ENCODE measurements at regions not wholly inside any gene's neighbourhood (a gene's known extent, or its start where the extent isn't known, plus 50 kb on each side); places are given as distances from the start of the nearest gene placed in this dataset.

- DNase-seq (ENCODE audit: low read depth), result peak; percentile 56
Observed at GRCh38 chr5:124317451-124317850, 429.0 kb downstream of the ZNF608 start.

- DNase-seq (ENCODE audit: low read depth), result peak; percentile 9
Observed at GRCh38 chr5:124315741-124316415, 430.6 kb downstream of the ZNF608 start.

- peak; percentile 30 for DNase-seq (ENCODE audit: low read depth)
Observed at GRCh38 chr5:124310453-124310852, 436.0 kb downstream of the ZNF608 start.

GRCh38 chr5:124309241-124309980, 437.0 kb downstream of the ZNF608 start:
- DNase-seq (ENCODE audit: low read depth), result no peak

- no peak for DNase-seq (ENCODE audit: low read depth)
Observed at GRCh38 chr5:124303366-124303765, 443.1 kb downstream of the ZNF608 start.

GRCh38 chr5:124302533-124302932, 443.9 kb downstream of the ZNF608 start:
- DNase-seq (ENCODE audit: low read depth), result no peak

- peak; percentile 37 for DNase-seq (ENCODE audit: low read depth)
Observed at GRCh38 chr5:124301850-124302249, 444.6 kb downstream of the ZNF608 start.

- DNase-seq (ENCODE audit: low read depth), result no peak
Observed at GRCh38 chr5:124300815-124301621, 445.4 kb downstream of the ZNF608 start.

GRCh38 chr5:124297826-124298225, 448.6 kb downstream of the ZNF608 start:
- no peak for DNase-seq (ENCODE audit: low read depth)

- no peak for DNase-seq (ENCODE audit: low read depth)
Observed at GRCh38 chr5:124292322-124292855, 454.1 kb downstream of the ZNF608 start.

- DNase-seq (ENCODE audit: low read depth), result no peak
Observed at GRCh38 chr5:124289641-124290311, 456.7 kb downstream of the ZNF608 start.

GRCh38 chr5:124289130-124289529, 457.3 kb downstream of the ZNF608 start:
- no peak for DNase-seq (ENCODE audit: low read depth)

GRCh38 chr5:124287813-124288212, 458.6 kb downstream of the ZNF608 start:
- DNase-seq (ENCODE audit: low read depth), result no peak

- DNase-seq (ENCODE audit: low read depth), result no peak
Observed at GRCh38 chr5:124285733-124286132, 460.7 kb downstream of the ZNF608 start.

GRCh38 chr5:124285071-124285470, 461.4 kb downstream of the ZNF608 start:
- DNase-seq (ENCODE audit: low read depth), result peak; percentile 92

GRCh38 chr5:124283031-124283430, 463.4 kb downstream of the ZNF608 start:
- DNase-seq (ENCODE audit: low read depth), result no peak

GRCh38 chr5:124280079-124280478, 466.4 kb downstream of the ZNF608 start:
- DNase-seq (ENCODE audit: low read depth), result no peak

- DNase-seq (ENCODE audit: low read depth), result no peak
Observed at GRCh38 chr5:124279146-124279876, 467.1 kb downstream of the ZNF608 start.

- DNase-seq (ENCODE audit: low read depth), result no peak
Observed at GRCh38 chr5:124278636-124279035, 467.8 kb downstream of the ZNF608 start.

- DNase-seq (ENCODE audit: low read depth), result no peak
Observed at GRCh38 chr5:124277767-124278545, 468.5 kb downstream of the ZNF608 start.

All from renal cortical epithelial cell (primary cell).